GM23338 (cell line): ENCODE measurements at regions not wholly inside any gene's neighbourhood (a gene's known extent, or its start where the extent isn't known, plus 50 kb on each side); places are given as distances from the start of the nearest gene placed in this dataset.
A peak's percentile ranks its signal among the peaks of the same experiment; 100 is the strongest.

Experiments used
- CREB1 ChIP-seq: fragments of 250-450 bp; sonication (Bioruptor Pico); IDR thresholded peaks from 2 replicates; pipeline ENCODE4 v1.5.0; 2020; ENCODE audit warnings: low read depth, mild to moderate bottlenecking, moderate library complexity
- ETS1 ChIP-seq: IDR thresholded peaks from 2 replicates; pipeline ENCODE4 v1.6.1; 2016; ENCODE audit warnings: antibody characterized with exemption
- EZH2 ChIP-seq: fragments of 200-600 bp; sonication (generic); IDR thresholded peaks from one replicate; pipeline ENCODE4 v1.8.0; 2017; ENCODE audit warnings: antibody characterized with exemption, mild to moderate bottlenecking, low read depth; ENCODE audit not compliant: unreplicated experiment
- EZH2phosphoT487 ChIP-seq: fragments of 200-600 bp; sonication (generic); IDR thresholded peaks from one replicate; pipeline ENCODE4 v1.8.1; 2018; ENCODE audit warnings: antibody characterized with exemption; ENCODE audit not compliant: unreplicated experiment
- JUNB ChIP-seq: IDR thresholded peaks from one replicate; pipeline ENCODE4 v1.6.1; 2016; ENCODE audit warnings: antibody characterized with exemption; ENCODE audit not compliant: unreplicated experiment
- NANOG ChIP-seq: IDR thresholded peaks from 2 replicates; pipeline ENCODE4 v1.6.1; 2016; ENCODE audit warnings: antibody characterized with exemption, borderline replicate concordance
- POLR2AphosphoS5 ChIP-seq: IDR thresholded peaks from 2 replicates; pipeline ENCODE4 v1.6.1; 2016; ENCODE audit warnings: antibody characterized with exemption, low read depth
- REST ChIP-seq: IDR thresholded peaks from one replicate; pipeline ENCODE4 v1.6.1; 2018; ENCODE audit warnings: antibody characterized with exemption; ENCODE audit not compliant: unreplicated experiment
- ZNF114 ChIP-seq: fragments of 250-450 bp; sonication (Bioruptor Pico); IDR thresholded peaks from 2 replicates; pipeline ENCODE4 v1.5.0; 2020; ENCODE audit warnings: mild to moderate bottlenecking, moderate library complexity
- ZNF331 ChIP-seq: fragments of 250-450 bp; sonication (Bioruptor Pico); IDR thresholded peaks from 2 replicates; pipeline ENCODE4 v1.5.0; 2020; ENCODE audit warnings: low read depth, mild to moderate bottlenecking, moderate library complexity
- ZNF462 ChIP-seq: fragments of 250-450 bp; sonication (Bioruptor Pico); IDR thresholded peaks from 2 replicates; pipeline ENCODE4 v1.5.0; 2020; ENCODE audit warnings: mild to moderate bottlenecking, moderate library complexity
- TF ChIP-seq, protein P1 (sequence below), 2 experiments: fragments of 200-600 bp in 1 of 2; sonication (generic) in 1 of 2; conservative IDR thresholded peaks; 2 replicates each; pipeline versions ENCODE4 v1.5.1 to v1.6.1; 2016 to 2017; ENCODE audit warnings: antibody characterized with exemption in 2 of 2, low read depth in 2 of 2, mild to moderate bottlenecking in 2 of 2, moderate library complexity in 1 of 2

GRCh38 chr18:3380384-3380961 lies 69.5 kb upstream of the TGIF1 start:
- TF ChIP-seq, protein P1, sequence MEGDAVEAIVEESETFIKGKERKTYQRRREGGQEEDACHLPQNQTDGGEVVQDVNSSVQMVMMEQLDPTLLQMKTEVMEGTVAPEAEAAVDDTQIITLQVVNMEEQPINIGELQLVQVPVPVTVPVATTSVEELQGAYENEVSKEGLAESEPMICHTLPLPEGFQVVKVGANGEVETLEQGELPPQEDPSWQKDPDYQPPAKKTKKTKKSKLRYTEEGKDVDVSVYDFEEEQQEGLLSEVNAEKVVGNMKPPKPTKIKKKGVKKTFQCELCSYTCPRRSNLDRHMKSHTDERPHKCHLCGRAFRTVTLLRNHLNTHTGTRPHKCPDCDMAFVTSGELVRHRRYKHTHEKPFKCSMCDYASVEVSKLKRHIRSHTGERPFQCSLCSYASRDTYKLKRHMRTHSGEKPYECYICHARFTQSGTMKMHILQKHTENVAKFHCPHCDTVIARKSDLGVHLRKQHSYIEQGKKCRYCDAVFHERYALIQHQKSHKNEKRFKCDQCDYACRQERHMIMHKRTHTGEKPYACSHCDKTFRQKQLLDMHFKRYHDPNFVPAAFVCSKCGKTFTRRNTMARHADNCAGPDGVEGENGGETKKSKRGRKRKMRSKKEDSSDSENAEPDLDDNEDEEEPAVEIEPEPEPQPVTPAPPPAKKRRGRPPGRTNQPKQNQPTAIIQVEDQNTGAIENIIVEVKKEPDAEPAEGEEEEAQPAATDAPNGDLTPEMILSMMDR (conservative IDR thresholded peaks at IDR 0.05; ENCODE audit: low read depth in 2 of 2) = peak in 1 of 2 experiments; percentile 25; a peak in 2 of 4 replicates
- TF ChIP-seq EZH2phosphoT487 (no peak), REST (no peak), CREB1 (CRISPR knock-in tag) (no peak), ZNF114 (CRISPR knock-in tag) (no peak), POLR2AphosphoS5 (no peak), EZH2 (no peak), NANOG (no peak), ZNF331 (no peak), ZNF462 (CRISPR knock-in tag) (no peak), JUNB (no peak), ETS1 (no peak)
